SU-DHL-6 (cell line): ENCODE measurements at regions not wholly inside any gene's neighbourhood (a gene's known extent, or its start where the extent isn't known, plus 50 kb on each side); places are given as distances from the start of the nearest gene placed in this dataset.

ENCODE experiments used
- CTCF ChIP-seq: fragments of 200-600 bp; sonication (generic); IDR thresholded peaks from one replicate; pipeline ENCODE4 v1.5.1; 2017; ENCODE audit warnings: antibody characterized with exemption, mild to moderate bottlenecking, low read length, moderate library complexity; ENCODE audit not compliant: insufficient read depth, poor library complexity, severe bottlenecking
- EZH2phosphoT487 ChIP-seq: fragments of 200-600 bp; sonication (generic), shearing (Covaris generic); conservative IDR thresholded peaks from 2 replicates; pipeline ENCODE4 v1.6.1; 2018; ENCODE audit warnings: mild to moderate bottlenecking, antibody characterized with exemption, low read length, moderate library complexity, mixed read lengths

GRCh38 chr6:25142506-25142905 lies 136.7 kb upstream of the CARMIL1 start:
- no peak for TF ChIP-seq CTCF
- TF ChIP-seq EZH2phosphoT487 = no peak
